Stimulated activated CD4-positive, alpha-beta T cell treated with anti-CD3 and anti-CD28 coated beads, Interleukin-4, amount 100 ng/mL, for 24 hours (primary cell): ENCODE measurements at regions not wholly inside any gene's neighbourhood (a gene's known extent, or its start where the extent isn't known, plus 50 kb on each side); places are given as distances from the start of the nearest gene placed in this dataset.
"Not testable (repeated sequence)": the region's sequence is repeated elsewhere in the genome, so short reads cannot be mapped to it uniquely, and the experiment has no call there.

Source experiments
- DNase-seq: peaks from one replicate; pipeline ENCODE4 v3.0.0-alpha.2; 2020

- no peak for DNase-seq
Measured at GRCh38 chr2:60356346-60356745, 197.1 kb downstream of the BCL11A start.

DNA sequence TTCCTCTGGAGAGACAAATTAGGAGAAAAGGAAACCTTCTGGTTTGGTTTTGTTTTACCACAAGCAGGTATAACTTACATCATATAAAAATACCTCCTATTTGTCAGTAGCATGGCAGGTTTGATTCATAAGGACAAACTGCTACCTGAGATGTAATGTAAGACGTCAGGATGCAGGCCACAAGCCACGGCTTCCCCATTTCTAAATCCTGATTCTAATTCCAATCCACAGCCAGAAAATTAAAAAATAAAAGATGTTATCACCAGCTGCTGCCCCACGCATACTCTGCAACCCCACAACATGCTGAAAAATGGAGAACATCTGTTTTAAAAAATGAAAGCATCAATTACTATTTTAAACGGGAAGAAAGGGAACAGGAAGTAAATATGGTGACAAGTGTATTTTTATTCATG is 197.6 kb downstream of the BCL11A start:
- DNase-seq, result no peak

- DNase-seq, result no peak
Measured at GRCh38 chr2:60354713-60355112, 198.7 kb downstream of the BCL11A start.

DNA sequence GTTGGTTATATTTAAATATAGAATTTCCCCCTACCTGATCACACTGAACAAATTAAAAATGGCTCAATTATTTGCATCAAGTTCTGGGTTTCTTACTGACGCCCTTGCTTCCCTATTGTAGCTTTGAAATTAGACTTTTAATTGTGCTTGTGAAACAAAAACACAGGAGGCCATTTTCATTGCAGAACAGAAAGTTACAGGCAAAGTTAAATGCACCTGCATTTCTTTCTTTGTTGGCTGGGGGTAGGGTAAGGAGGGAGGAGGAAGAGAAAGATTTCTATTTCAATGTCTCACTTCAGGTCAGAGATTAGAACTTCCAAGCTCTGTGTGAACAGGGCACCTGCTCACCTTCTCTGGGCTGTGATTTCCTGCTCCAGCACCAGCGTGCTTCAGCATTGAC is 199.6 kb downstream of the BCL11A start:
- no peak for DNase-seq

DNA sequence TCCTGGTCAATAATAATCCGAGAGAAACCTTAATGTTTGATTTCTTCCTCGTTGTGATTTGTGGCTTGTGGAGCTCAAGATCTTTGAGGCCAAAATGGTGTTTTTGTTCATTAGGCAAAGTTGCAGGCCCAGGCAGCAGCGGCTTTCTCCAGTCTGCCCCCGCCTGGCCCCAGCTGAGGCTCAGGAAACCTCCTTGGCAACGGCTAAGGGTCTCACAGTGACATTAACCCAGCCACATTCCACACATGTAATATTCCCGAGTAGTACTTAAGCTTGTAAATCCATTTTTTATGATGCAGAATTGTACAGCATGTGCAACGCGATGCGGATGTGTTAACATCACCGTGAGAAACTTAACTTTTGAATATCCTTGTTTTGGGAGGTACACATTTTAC is 200.1 kb downstream of the BCL11A start:
- DNase-seq, result no peak

DNA sequence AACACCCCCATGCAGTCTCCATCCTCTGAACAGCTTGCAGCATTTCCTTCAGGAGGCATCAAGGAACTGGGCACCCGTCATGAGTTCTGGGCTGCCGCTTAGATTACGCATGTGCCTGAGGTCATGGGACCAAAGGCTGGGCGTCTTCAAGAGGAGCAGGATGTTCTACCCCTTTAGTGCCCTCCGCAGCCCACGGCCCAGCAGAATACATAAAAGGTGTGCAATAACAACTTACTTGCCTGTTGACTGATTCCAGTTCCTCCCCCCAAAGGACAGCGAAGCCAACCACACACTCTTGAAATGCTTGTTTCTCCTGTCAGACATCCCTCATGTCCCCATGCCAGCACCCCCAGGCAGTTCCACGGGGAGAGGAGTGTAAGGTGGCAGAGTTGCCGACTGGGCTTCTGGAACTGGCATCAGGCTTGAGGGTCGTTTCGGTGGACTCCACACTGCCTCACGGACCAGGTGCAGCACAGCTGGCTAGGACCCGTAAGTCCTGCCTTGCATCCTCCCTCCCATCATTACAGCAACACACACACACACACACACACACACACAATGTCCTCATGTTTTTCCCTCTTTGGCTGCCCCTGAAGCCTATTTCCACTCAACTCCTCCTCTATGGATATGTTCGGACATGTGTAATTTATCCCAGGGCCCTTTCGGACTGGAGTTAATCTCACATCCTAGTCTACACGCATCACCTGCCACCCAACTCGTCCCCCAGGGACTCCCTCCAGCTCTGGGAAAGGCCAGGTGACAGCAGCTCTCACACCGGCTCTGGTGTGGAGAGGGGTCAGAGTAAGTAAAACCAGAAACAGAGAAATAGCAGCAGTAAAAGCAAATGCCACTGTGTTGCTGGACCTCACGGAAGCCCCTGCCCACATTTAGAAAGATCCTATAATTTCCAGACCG is 200.7 kb downstream of the BCL11A start:
- no peak for DNase-seq

GRCh38 chr2:60351802-60352201 is 201.7 kb downstream of the BCL11A start:
- DNase-seq, result no peak

GRCh38 chr2:60351321-60351720 is 202.1 kb downstream of the BCL11A start:
- no peak for DNase-seq

GRCh38 chr2:60350791-60351190 is 202.7 kb downstream of the BCL11A start:
- no peak for DNase-seq

DNA sequence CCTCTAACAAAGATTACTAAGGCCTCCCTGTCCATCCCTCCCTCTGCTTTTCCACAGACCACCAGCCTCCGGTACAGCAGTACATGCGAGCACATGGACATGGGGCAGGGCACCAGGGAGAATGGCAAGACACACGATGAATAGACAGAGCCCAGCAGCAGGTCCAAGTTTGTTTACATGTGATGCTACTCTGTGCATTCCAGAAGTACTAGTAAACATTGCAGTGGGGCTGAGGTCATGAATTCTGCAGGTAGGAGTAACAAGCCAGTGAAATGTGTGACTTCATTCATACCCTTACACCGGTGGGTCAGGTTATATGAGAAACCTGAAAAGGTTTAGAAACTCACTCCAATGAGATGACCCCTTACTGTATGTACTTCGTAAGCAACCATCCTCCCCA is 205.7 kb downstream of the BCL11A start:
- no peak for DNase-seq

- not testable (repeated sequence) for DNase-seq
Measured at GRCh38 chr2:60342491-60342890, 211.0 kb downstream of the BCL11A start.

GRCh38 chr2:60341151-60341550 is 212.3 kb downstream of the BCL11A start:
- DNase-seq, result no peak

DNA sequence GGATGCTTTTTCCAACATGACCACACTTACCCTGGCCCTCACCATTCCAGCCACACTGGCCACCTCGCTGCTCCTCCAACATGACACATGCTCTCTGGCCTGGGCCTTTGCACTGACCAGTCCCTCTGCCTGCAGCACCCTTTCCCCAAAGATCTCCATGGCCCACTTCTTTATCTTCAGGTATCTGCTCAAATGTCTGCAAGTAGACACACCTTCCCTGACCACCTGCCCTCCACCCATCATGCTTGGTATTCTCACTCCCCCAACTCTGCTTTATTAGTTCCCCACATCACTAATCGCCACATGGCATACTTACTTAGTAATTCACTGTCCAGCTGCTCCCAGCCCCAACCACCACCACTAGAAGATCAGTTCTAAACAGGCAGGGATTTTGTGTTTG is 214.2 kb downstream of the BCL11A start:
- no peak for DNase-seq

DNA sequence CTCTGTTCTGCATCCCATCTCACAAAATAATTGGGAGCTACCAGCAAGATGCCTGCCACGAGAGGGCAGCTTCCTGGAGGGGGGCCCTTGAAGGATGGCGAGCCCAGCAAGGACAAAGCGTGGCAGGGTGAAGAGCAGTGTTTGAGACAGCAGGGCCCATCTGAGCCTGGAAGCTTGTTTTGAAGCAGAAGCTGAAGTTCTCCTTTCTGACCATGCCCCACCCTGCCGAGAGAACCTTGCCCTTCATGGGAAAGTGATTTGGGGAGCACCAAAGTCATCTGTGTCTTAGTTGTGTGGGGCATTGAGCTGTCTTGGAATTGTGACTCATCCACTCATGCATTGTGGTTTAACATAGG is 216.3 kb downstream of the BCL11A start:
- no peak for DNase-seq

- DNase-seq, result no peak
Measured at GRCh38 chr2:60336442-60337141, 216.9 kb downstream of the BCL11A start.

DNA sequence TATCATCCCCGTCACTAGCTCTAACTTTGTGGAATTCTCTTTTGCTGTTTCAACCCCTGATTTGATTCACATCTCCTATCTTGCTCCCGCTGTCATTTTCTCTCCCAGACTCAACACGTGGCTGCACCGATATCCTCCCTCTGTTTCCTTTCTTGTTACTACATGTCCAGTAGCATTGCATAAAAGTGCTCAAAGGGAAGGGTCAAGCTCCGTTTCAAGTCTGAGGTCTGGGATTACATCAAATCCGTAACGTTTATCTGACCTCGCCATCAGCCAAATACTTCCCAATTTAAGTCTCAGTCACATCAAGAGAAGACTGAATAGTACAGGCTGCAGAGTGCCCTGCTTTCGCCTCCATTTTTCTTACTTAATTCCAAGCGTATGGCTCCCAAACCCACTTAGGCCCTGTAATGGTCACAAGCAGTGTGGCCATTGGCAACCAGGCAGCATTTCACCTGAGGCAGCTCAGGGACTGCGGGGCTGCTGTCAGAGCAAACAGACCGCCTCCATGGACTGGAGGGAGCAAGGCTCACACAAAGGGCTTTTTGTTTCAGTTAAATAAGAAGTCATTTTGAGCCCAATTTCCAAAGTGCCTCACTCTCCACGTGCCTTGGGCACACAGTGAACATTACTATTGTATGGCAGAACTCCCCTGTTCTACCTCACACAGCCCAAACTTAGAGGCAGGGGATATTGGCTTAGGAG is 217.8 kb downstream of the BCL11A start:
- no peak for DNase-seq

DNA sequence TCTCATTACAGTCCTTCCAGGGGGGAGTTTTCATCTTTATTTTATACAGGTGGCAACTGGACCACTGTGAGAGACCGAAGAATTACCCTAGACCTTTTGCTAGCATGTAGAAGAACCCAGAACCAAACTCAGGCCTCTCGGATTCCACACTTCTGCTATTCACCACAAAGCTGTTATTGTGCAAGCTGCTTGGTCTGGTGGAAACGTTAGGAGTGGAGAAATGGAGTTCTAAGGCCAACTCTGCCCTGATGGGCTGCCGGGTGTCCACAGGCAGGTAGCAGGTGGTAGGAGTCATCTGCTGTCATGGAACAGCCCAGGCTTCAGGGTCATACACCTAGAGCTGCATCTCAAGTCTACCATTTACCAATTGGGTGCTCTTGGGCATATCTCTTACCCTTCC is 218.8 kb downstream of the BCL11A start:
- no peak for DNase-seq

DNA sequence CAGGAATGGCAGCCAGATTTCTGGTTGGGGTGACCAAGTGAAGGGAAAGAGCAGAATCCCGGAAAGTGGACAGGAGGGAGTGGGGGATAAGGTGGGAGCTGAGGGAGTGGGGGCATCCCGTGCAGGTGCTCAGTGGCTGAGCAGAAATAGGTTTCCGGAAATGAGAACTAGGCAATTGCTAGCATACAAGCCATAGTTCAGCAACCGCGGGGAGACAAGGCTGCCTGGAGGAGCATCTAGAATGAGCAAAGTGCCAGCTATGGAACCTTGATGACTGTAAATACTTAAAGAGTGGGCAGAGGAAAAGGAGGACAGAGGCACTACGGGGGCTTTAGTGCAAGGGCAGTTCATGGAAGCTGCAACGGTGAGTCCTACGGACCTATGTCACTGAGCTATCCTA is 220.2 kb downstream of the BCL11A start:
- no peak for DNase-seq

DNA sequence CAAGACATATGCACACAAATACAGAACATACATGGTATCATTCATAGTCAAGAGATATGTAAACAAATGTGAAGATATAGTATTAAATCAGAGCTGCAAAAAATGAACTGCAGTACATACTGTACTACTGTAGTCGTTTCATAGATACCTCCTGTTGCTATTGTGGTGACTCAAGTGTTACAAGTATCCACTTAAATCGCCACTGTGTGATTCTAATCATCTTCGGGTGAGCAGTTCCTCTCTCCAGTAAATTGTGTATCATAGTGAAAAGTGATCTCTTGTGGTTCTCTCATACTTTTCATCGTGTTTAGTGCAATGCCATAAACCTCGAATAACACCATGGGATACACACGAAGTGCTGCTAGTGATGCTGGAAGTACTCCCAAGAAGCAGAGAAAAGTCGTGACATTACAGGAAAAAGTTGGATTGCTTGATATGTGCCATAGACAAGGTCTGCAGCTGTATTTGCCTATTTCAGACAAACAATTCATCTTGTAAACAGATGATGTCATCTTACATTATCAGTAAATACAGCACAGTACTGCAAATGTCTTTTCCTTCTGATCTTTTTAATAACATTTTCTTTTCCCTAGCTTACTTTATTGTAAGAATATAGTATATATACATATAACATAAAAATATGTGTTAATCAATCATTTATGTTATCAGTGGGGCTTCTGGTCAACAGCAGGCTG is 222.2 kb downstream of the BCL11A start:
- no peak for DNase-seq

GRCh38 chr2:60329225-60329624 is 224.2 kb downstream of the BCL11A start:
- no peak for DNase-seq

- no peak for DNase-seq
Measured at GRCh38 chr2:60324536-60324935, 228.9 kb downstream of the BCL11A start.

DNA sequence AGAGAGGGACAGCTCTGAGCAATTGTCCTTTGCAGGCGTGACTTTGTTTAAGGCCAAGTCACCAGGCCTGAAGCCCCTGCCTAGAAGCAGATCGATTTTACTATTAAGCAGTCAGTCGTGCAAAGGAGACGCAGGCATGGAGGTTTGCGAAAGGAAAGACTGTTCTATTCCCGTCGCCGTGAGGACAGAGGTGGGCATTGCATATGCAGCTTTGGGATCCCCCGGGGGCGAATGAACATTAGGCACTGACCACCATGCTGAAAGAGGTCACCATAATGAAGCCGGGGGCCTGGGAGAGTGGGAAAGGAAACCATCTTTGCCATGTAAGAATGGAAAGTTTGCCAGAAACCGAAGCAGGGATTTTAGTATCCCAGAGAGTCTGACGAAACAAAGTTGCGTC is 231.6 kb downstream of the BCL11A start:
- DNase-seq, result no peak

GRCh38 chr2:60320724-60321123 is 232.7 kb downstream of the BCL11A start:
- DNase-seq, result no peak
